Loucy (cell line): ENCODE measurements at regions not wholly inside any gene's neighbourhood (a gene's known extent, or its start where the extent isn't known, plus 50 kb on each side); places are given as distances from the start of the nearest gene placed in this dataset.

Experiments used
- CTCF ChIP-seq: fragments of 200-600 bp; sonication (generic); conservative IDR thresholded peaks from 2 replicates; pipeline ENCODE4 v1.5.1; 2014; ENCODE audit warnings: mild to moderate bottlenecking, antibody characterized with exemption, low read length
- EZH2phosphoT487 ChIP-seq: fragments of 200-600 bp; IDR thresholded peaks from 2 replicates; pipeline ENCODE4 v1.6.1; 2018; ENCODE audit warnings: antibody characterized with exemption, mild to moderate bottlenecking, moderate library complexity, borderline replicate concordance

GRCh38 chr9:129232839-129233591, 55.0 kb upstream of the IER5L start:
- TF ChIP-seq CTCF (no peak), EZH2phosphoT487 (no peak)
